Mesenchymal stem cell (in vitro differentiated cells and primary cell): ENCODE measurements at regions not wholly inside any gene's neighbourhood (a gene's known extent, or its start where the extent isn't known, plus 50 kb on each side); places are given as distances from the start of the nearest gene placed in this dataset.

Source experiments
- DNase-seq: peaks from one replicate; pipeline ENCODE4 v3.0.0-alpha.2; 2013
- H2AFZ ChIP-seq: one replicate; pipeline ENCODE4 v1.6.1; 2013; ENCODE audit warnings: low read depth, mild to moderate bottlenecking, control low read depth, inconsistent platforms, low read length, moderate library complexity
- H2AK5ac ChIP-seq: 2 replicates; pipeline ENCODE4 v1.6.1; 2013; ENCODE audit warnings: low read length, moderate library complexity, mild to moderate bottlenecking, inconsistent platforms; ENCODE audit not compliant: severe bottlenecking
- H2BK120ac ChIP-seq: one replicate; pipeline ENCODE4 v1.6.1; 2013; ENCODE audit warnings: low read depth, mild to moderate bottlenecking, inconsistent platforms, low read length, moderate library complexity
- H2BK12ac ChIP-seq, 2 experiments: one replicate each; pipeline ENCODE4 v1.6.1; 2013; ENCODE audit warnings: inconsistent platforms in 2 of 2, low read length in 2 of 2, mild to moderate bottlenecking in 2 of 2, moderate library complexity in 2 of 2, control low read depth in 1 of 2
- H2BK15ac ChIP-seq: one replicate; pipeline ENCODE4 v1.6.1; 2013; ENCODE audit warnings: mild to moderate bottlenecking, low read depth, inconsistent platforms; ENCODE audit not compliant: poor library complexity, severe bottlenecking
- H2BK5ac ChIP-seq: 2 replicates; pipeline ENCODE4 v1.6.1; 2013; ENCODE audit warnings: low read depth, mild to moderate bottlenecking, low read length, control low read depth, inconsistent platforms; ENCODE audit not compliant: poor library complexity, severe bottlenecking
- H3K14ac ChIP-seq, 2 experiments: one replicate each; pipeline ENCODE4 v1.6.1; 2013; ENCODE audit warnings: inconsistent platforms in 2 of 2, low read length in 2 of 2, control low read depth in 1 of 2, mild to moderate bottlenecking in 1 of 2, moderate library complexity in 1 of 2
- H3K18ac ChIP-seq, 2 experiments: one replicate each; pipeline ENCODE4 v1.6.1; 2013; ENCODE audit warnings: inconsistent platforms in 2 of 2, low read length in 2 of 2, control low read depth in 1 of 2, low read depth in 1 of 2, mild to moderate bottlenecking in 1 of 2
- H3K23ac ChIP-seq, 2 experiments: one replicate each; pipeline ENCODE4 v1.6.1; 2013; ENCODE audit warnings: inconsistent platforms in 2 of 2, low read length in 2 of 2, mild to moderate bottlenecking in 2 of 2, moderate library complexity in 2 of 2, control low read depth in 1 of 2
- H3K27ac ChIP-seq: 2 replicates; pipeline ENCODE4 v1.5.1; 2013; ENCODE audit warnings: mild to moderate bottlenecking, moderate library complexity, low read length, control low read depth, inconsistent platforms; ENCODE audit not compliant: poor library complexity, severe bottlenecking
- H3K27me3 ChIP-seq, 2 experiments: 2 replicates each; pipeline versions ENCODE4 v1.6.1 to v1.7.0; 2013; ENCODE audit warnings: low read length in 2 of 2, mild to moderate bottlenecking in 2 of 2, moderate library complexity in 2 of 2, control low read depth in 1 of 2, inconsistent platforms in 1 of 2; ENCODE audit not compliant: control insufficient read depth in 1 of 2, insufficient read depth in 1 of 2
- H3K36me3 ChIP-seq, 2 experiments: 2 replicates each; pipeline versions ENCODE4 v1.6.1 to v1.7.0; 2013; ENCODE audit warnings: low read length in 2 of 2, control low read depth in 1 of 2, inconsistent platforms in 1 of 2, low read depth in 1 of 2, mild to moderate bottlenecking in 1 of 2; ENCODE audit not compliant: insufficient read depth in 2 of 2, control insufficient read depth in 1 of 2
- H3K4ac ChIP-seq, 2 experiments: one replicate each; pipeline ENCODE4 v1.6.1; 2013; ENCODE audit warnings: inconsistent platforms in 2 of 2, low read length in 2 of 2, mild to moderate bottlenecking in 2 of 2, moderate library complexity in 2 of 2, control low read depth in 1 of 2, low read depth in 1 of 2
- H3K4me1 ChIP-seq: 2 replicates; pipeline ENCODE4 v1.6.1; 2013; ENCODE audit warnings: low read depth, low read length, control low read depth; ENCODE audit not compliant: control insufficient read depth, insufficient read depth
- H3K4me2 ChIP-seq: 2 replicates; pipeline ENCODE4 v1.6.1; 2013; ENCODE audit warnings: low read length, mild to moderate bottlenecking, inconsistent platforms; ENCODE audit not compliant: poor library complexity, severe bottlenecking
- H3K4me3 ChIP-seq, 2 experiments: 2 replicates each; pipeline versions ENCODE4 v1.5.1 to v1.7.0; 2013; ENCODE audit warnings: low read length in 2 of 2, mild to moderate bottlenecking in 2 of 2, control low read depth in 1 of 2, low read depth in 1 of 2; ENCODE audit not compliant: insufficient read depth in 1 of 2
- H3K79me1 ChIP-seq: replicated peaks from 2 replicates; pipeline ENCODE4 v1.6.1; 2013; ENCODE audit warnings: mild to moderate bottlenecking, control low read depth, low read length, inconsistent platforms; ENCODE audit not compliant: poor library complexity, severe bottlenecking
- H3K9ac ChIP-seq: 2 replicates; pipeline ENCODE4 v1.7.0; 2013; ENCODE audit warnings: mild to moderate bottlenecking, low read length, moderate library complexity
- H3K9me3 ChIP-seq: 2 replicates; pipeline ENCODE4 v1.7.0; 2013; ENCODE audit warnings: mild to moderate bottlenecking, low read length; ENCODE audit not compliant: control insufficient read depth
- H4K8ac ChIP-seq: one replicate; pipeline ENCODE4 v1.6.1; 2013; ENCODE audit warnings: inconsistent platforms, mild to moderate bottlenecking, low read length, moderate library complexity
- H4K91ac ChIP-seq: one replicate; pipeline ENCODE4 v1.6.1; 2013; ENCODE audit warnings: mild to moderate bottlenecking, low read length, inconsistent platforms
- WGBS: methylation state at CpG from one replicate; pipeline ENCODE4 v1.1.7; 2013; ENCODE audit warnings: mixed read lengths; 5-methylcytosine and 5-hydroxymethylcytosine counted together

GRCh38 chrY:15973200-15973599, 1448.9 kb downstream of the NLGN4Y start:
- H3K23ac ChIP-seq, result no peak overlapping the region
- no peaks in the 10 kb centered on the region for H3K36me3 ChIP-seq
- H3K9ac ChIP-seq, result no peak overlapping the region
- no peaks in the 10 kb centered on the region for H3K9me3 ChIP-seq
- WGBS, result 87% methylated on average over 5 of the region's 8 CpGs
- no peak overlapping the region for H2BK120ac ChIP-seq
- no peak overlapping the region for H3K4me3 ChIP-seq
- no peak overlapping the region for H4K8ac ChIP-seq
- H2AFZ ChIP-seq, result no peak overlapping the region
- H3K4me1 ChIP-seq, result no peaks in the 10 kb centered on the region
- no peak overlapping the region for H2AK5ac ChIP-seq
- H4K91ac ChIP-seq, result no peak overlapping the region
- no peak overlapping the region for H3K4me2 ChIP-seq
- DNase-seq, result no peak
- H3K4ac ChIP-seq, result no peak overlapping the region
- no peaks in the 10 kb centered on the region for H3K79me1 ChIP-seq
- no peak overlapping the region for H3K18ac ChIP-seq
- H3K27ac ChIP-seq, result no peak overlapping the region
- no peak overlapping the region for H3K14ac ChIP-seq
- H2BK5ac ChIP-seq, result no peak overlapping the region
- H2BK12ac ChIP-seq, result no peak overlapping the region
- no peak overlapping the region for H2BK15ac ChIP-seq
- no peaks in the 10 kb centered on the region for H3K27me3 ChIP-seq

GRCh38 chrY:15976771-15977170, 1452.4 kb downstream of the NLGN4Y start:
- Histone ChIP-seq H2BK120ac (no peak overlapping the region), H3K4ac (no peak overlapping the region), H3K9ac (no peak overlapping the region), H3K4me3 (no peak overlapping the region), H3K4me1 (no peaks in the 10 kb centered on the region), H4K8ac (no peak overlapping the region), H3K9me3 (no peaks in the 10 kb centered on the region), H3K27ac (no peak overlapping the region), H2BK12ac (no peak overlapping the region), H3K14ac (no peak overlapping the region), H3K4me2 (no peak overlapping the region), H3K23ac (no peak overlapping the region), H2BK5ac (no peak overlapping the region), H3K18ac (no peak overlapping the region), H2AFZ (no peak overlapping the region), H4K91ac (no peak overlapping the region), H2BK15ac (no peak overlapping the region), H3K36me3 (no peaks in the 10 kb centered on the region), H2AK5ac (no peak overlapping the region), H3K27me3 (no peaks in the 10 kb centered on the region), H3K79me1 (no peaks in the 10 kb centered on the region)
- 83% methylated on average over 4 of the region's 4 CpGs for WGBS
- DNase-seq, result no peak

- Histone ChIP-seq H2BK12ac (no peak overlapping the region), H3K23ac (no peak overlapping the region), H2BK15ac (no peak overlapping the region), H3K4ac (no peak overlapping the region), H3K27me3 (no peaks in the 10 kb centered on the region), H3K79me1 (no peaks in the 10 kb centered on the region), H4K8ac (no peak overlapping the region), H3K14ac (no peak overlapping the region), H3K27ac (no peak overlapping the region), H2BK5ac (no peak overlapping the region), H2AK5ac (no peak overlapping the region), H3K4me1 (no peaks in the 10 kb centered on the region), H3K9ac (no peak overlapping the region), H2AFZ (no peak overlapping the region), H3K4me3 (no peak overlapping the region), H4K91ac (no peak overlapping the region), H3K4me2 (no peak overlapping the region), H2BK120ac (no peak overlapping the region), H3K36me3 (no peaks in the 10 kb centered on the region), H3K18ac (no peak overlapping the region), H3K9me3 (no peaks in the 10 kb centered on the region)
- WGBS, result no CpG with 5 or more reads among the region's 3 CpGs
- no peak for DNase-seq
Measured at GRCh38 chrY:15978503-15978902, 1454.2 kb downstream of the NLGN4Y start.

- Histone ChIP-seq H3K4me1 (no peaks in the 10 kb centered on the region), H3K27ac (no peak overlapping the region), H3K27me3 (no peaks in the 10 kb centered on the region), H2BK12ac (no peak overlapping the region), H3K4ac (no peak overlapping the region), H3K4me3 (no peak overlapping the region), H3K9me3 (no peaks in the 10 kb centered on the region), H3K23ac (no peak overlapping the region), H4K8ac (no peak overlapping the region), H2BK5ac (no peak overlapping the region), H2BK120ac (no peak overlapping the region), H3K79me1 (no peaks in the 10 kb centered on the region), H3K36me3 (no peaks in the 10 kb centered on the region), H2BK15ac (no peak overlapping the region), H3K9ac (no peak overlapping the region), H2AFZ (no peak overlapping the region), H3K18ac (no peak overlapping the region), H3K14ac (no peak overlapping the region), H2AK5ac (no peak overlapping the region), H4K91ac (no peak overlapping the region), H3K4me2 (no peak overlapping the region)
- WGBS, result 93% methylated on average over 2 of the region's 2 CpGs
- DNase-seq, result no peak
Measured at GRCh38 chrY:15984651-15985398, 1460.5 kb downstream of the NLGN4Y start.
